Spleen (tissue), 7 donors: ENCODE measurements at regions not wholly inside any gene's neighbourhood (a gene's known extent, or its start where the extent isn't known, plus 50 kb on each side); places are given as distances from the start of the nearest gene placed in this dataset.

ENCODE experiments used
- CTCF ChIP-seq, 11 experiments: fragments of 200-600 bp in 7 of 11; fragments of 450-650 bp in 4 of 11; sonication (generic) in 4 of 11; IDR thresholded peaks in 8 of 11; conservative IDR thresholded peaks in 3 of 11; 1 replicate in 7 of 11; 2 replicates in 4 of 11; pipeline versions ENCODE4 v1.4.0 to v1.8.0; 2016 to 2021; ENCODE audit warnings: antibody characterized with exemption in 11 of 11, inconsistent platforms in 4 of 11, mild to moderate bottlenecking in 1 of 11
- POLR2A ChIP-seq, 3 donors: fragments of 450-650 bp; IDR thresholded peaks; one replicate each; pipeline ENCODE4 v1.5.1; 2017; ENCODE audit warnings: antibody characterized with exemption in 3 of 3, mild to moderate bottlenecking in 1 of 3
- donor health status: DM: no; HTN: no; CAD: no; lungs with moderate emphysema.
- donor health status: DM: no; HTN: no; CAD: no.
- donor health status: DM: no; HTN: no; CAD: no.

- no peak for TF ChIP-seq CTCF (IDR thresholded peaks at IDR 0.05 in 8 of 11, conservative IDR thresholded peaks at IDR 0.05 in 3 of 11)
- no peak for TF ChIP-seq POLR2A (IDR thresholded peaks at IDR 0.05)
Observed at GRCh38 chr2:145824384-145824783, 1304.5 kb upstream of the ZEB2 start.
